ENCODE measurements at regions not wholly inside any gene's neighbourhood (a gene's known extent, or its start where the extent isn't known, plus 50 kb on each side); places are given as distances from the start of the nearest gene placed in this dataset.

GRCh38 chr11:45384711-45385241, 98.6 kb upstream of the SYT13 start:
- H3K27ac ChIP-seq (ENCODE audit: low read depth, low read length) = no peak overlapping the region
- no peaks in the 10 kb centered on the region for H3K36me3 ChIP-seq (ENCODE audit: insufficient read depth, low read length)
- no peak overlapping the region for H3K4me3 ChIP-seq (ENCODE audit: low read length)
- no peaks in the 10 kb centered on the region for H3K9me3 ChIP-seq (ENCODE audit: low read length)
- no peak for DNase-seq
- no peaks in the 10 kb centered on the region for H3K27me3 ChIP-seq (ENCODE audit: insufficient read depth, low read length, poor library complexity, severe bottlenecking)
- CTCF ChIA-PET = interaction anchor here (1.1 to 1.4 kb wide), 2 partner anchors 14 to 16 kb away, joined by 3 read pairs; no protein-coding TSS in a partner anchor
- H3K27ac Mint-ChIP-seq = peak overlapping the region in 1 of 8 donors; percentile 45
- no peak overlapping the region for H3K4me3 Mint-ChIP-seq
- H3K9me3 Mint-ChIP-seq = no peaks in the 10 kb centered on the region
- peaks cover 0 to 5% of the 10 kb centered on the region in 2 donors for H3K27me3 Mint-ChIP-seq
- H3K4me1 Mint-ChIP-seq = peaks cover 17 to 40% (median 39%) of the 10 kb centered on the region in 3 donors
- no peaks in the 10 kb centered on the region for H3K36me3 Mint-ChIP-seq
- no peaks in the 10 kb centered on the region for H3K4me1 ChIP-seq (ENCODE audit: insufficient read depth, low read length)
- POLR2A ChIA-PET = no interaction called here

- H3K36me3 ChIP-seq (ENCODE audit: insufficient read depth, low read length) = no peaks in the 10 kb centered on the region
- peak overlapping the region in 3 of 8 donors; percentile 15 to 52 (median 45) for H3K27ac Mint-ChIP-seq
- ChIA-PET POLR2A (no interaction called here), CTCF (interaction anchor here (1.1 to 1.4 kb wide), 3 partner anchors 12 to 15 kb away, joined by 3 read pairs; no protein-coding TSS in a partner anchor)
- DNase-seq = no peak
- no peak overlapping the region for H3K4me3 ChIP-seq (ENCODE audit: low read length)
- no peaks in the 10 kb centered on the region for H3K9me3 Mint-ChIP-seq
- no peak overlapping the region for H3K27ac ChIP-seq (ENCODE audit: low read depth, low read length)
- no peaks in the 10 kb centered on the region for H3K36me3 Mint-ChIP-seq
- H3K4me1 ChIP-seq (ENCODE audit: insufficient read depth, low read length) = no peaks in the 10 kb centered on the region
- no peaks in the 10 kb centered on the region for H3K27me3 ChIP-seq (ENCODE audit: insufficient read depth, low read length, poor library complexity, severe bottlenecking)
- H3K9me3 ChIP-seq (ENCODE audit: low read length) = no peaks in the 10 kb centered on the region
- H3K4me3 Mint-ChIP-seq = no peak overlapping the region
- peaks cover 17 to 40% (median 39%) of the 10 kb centered on the region in 3 donors for H3K4me1 Mint-ChIP-seq
- peaks cover 0 to 6% of the 10 kb centered on the region in 2 donors for H3K27me3 Mint-ChIP-seq
Observed at GRCh38 chr11:45384016-45384415, 97.9 kb upstream of the SYT13 start.

- Mint-ChIP-seq H3K27ac (peak overlapping the region in 1 of 8 donors; percentile 45), H3K36me3 (no peaks in the 10 kb centered on the region), H3K27me3 (peaks cover 1 to 7% of the 10 kb centered on the region in 2 donors), H3K4me3 (no peak overlapping the region), H3K9me3 (no peaks in the 10 kb centered on the region), H3K4me1 (peaks cover 17 to 40% (median 39%) of the 10 kb centered on the region in 3 donors)
- H3K9me3 ChIP-seq (ENCODE audit: low read length) = no peaks in the 10 kb centered on the region
- DNase-seq = no peak
- ChIA-PET POLR2A (no interaction called here), CTCF (interaction anchor here (1.0 to 1.3 kb wide), 2 partner anchors 11 to 12 kb away, joined by 3 to 4 read pairs; no protein-coding TSS in a partner anchor)
- no peaks in the 10 kb centered on the region for H3K27me3 ChIP-seq (ENCODE audit: insufficient read depth, low read length, poor library complexity, severe bottlenecking)
- H3K4me3 ChIP-seq (ENCODE audit: low read length) = no peak overlapping the region
- no peak overlapping the region for H3K27ac ChIP-seq (ENCODE audit: low read depth, low read length)
- no peaks in the 10 kb centered on the region for H3K4me1 ChIP-seq (ENCODE audit: insufficient read depth, low read length)
- H3K36me3 ChIP-seq (ENCODE audit: insufficient read depth, low read length) = no peaks in the 10 kb centered on the region
Observed at GRCh38 chr11:45383224-45383623, 97.1 kb upstream of the SYT13 start.

- CTCF ChIA-PET = no interaction called here
- Histone ChIP-seq H3K36me3 (ENCODE audit: insufficient read depth, low read length) (no peaks in the 10 kb centered on the region), H3K9me3 (ENCODE audit: low read length) (no peaks in the 10 kb centered on the region), H3K4me3 (ENCODE audit: low read length) (no peak overlapping the region), H3K27ac (ENCODE audit: low read depth, low read length) (no peak overlapping the region), H3K27me3 (ENCODE audit: insufficient read depth, low read length, poor library complexity, severe bottlenecking) (no peaks in the 10 kb centered on the region), H3K4me1 (ENCODE audit: insufficient read depth, low read length) (no peaks in the 10 kb centered on the region)
- POLR2A ChIA-PET = no interaction called here
- H3K27ac Mint-ChIP-seq = peak overlapping the region in 1 of 8 donors; percentile 11
- H3K27me3 Mint-ChIP-seq = peaks cover 3 to 7% of the 10 kb centered on the region in 2 donors
- no peaks in the 10 kb centered on the region for H3K9me3 Mint-ChIP-seq
- peak overlapping the region in 1 of 7 donors; percentile 40 for H3K4me3 Mint-ChIP-seq
- H3K36me3 Mint-ChIP-seq = no peaks in the 10 kb centered on the region
- no peak for DNase-seq
- peaks cover 17 to 40% (median 39%) of the 10 kb centered on the region in 3 donors for H3K4me1 Mint-ChIP-seq
Observed at GRCh38 chr11:45382133-45382878, 96.2 kb upstream of the SYT13 start.

- no peaks in the 10 kb centered on the region for H3K36me3 ChIP-seq (ENCODE audit: insufficient read depth, low read length)
- H3K4me1 ChIP-seq (ENCODE audit: insufficient read depth, low read length) = peaks cover 12% of the 10 kb centered on the region
- Mint-ChIP-seq H3K36me3 (no peaks in the 10 kb centered on the region), H3K27ac (peak overlapping the region in 2 of 8 donors; percentile 19 to 95), H3K27me3 (peaks cover 3 to 7% of the 10 kb centered on the region in 2 donors), H3K4me1 (peaks cover 24 to 50% (median 43%) of the 10 kb centered on the region in 3 donors), H3K9me3 (no peaks in the 10 kb centered on the region), H3K4me3 (no peak overlapping the region)
- H3K4me3 ChIP-seq (ENCODE audit: low read length) = no peak overlapping the region
- POLR2A ChIA-PET = no interaction called here
- CTCF ChIA-PET = no interaction called here
- DNase-seq = no peak
- H3K9me3 ChIP-seq (ENCODE audit: low read length) = no peaks in the 10 kb centered on the region
- no peaks in the 10 kb centered on the region for H3K27me3 ChIP-seq (ENCODE audit: insufficient read depth, low read length, poor library complexity, severe bottlenecking)
- no peak overlapping the region for H3K27ac ChIP-seq (ENCODE audit: low read depth, low read length)
Observed at GRCh38 chr11:45379162-45379863, 93.2 kb upstream of the SYT13 start.

- Mint-ChIP-seq H3K9me3 (no peaks in the 10 kb centered on the region), H3K27me3 (peaks cover 3 to 7% of the 10 kb centered on the region in 2 donors), H3K27ac (peak overlapping the region in 1 of 8 donors; percentile 4), H3K4me3 (no peak overlapping the region), H3K4me1 (peaks cover 30 to 51% (median 45%) of the 10 kb centered on the region in 3 donors), H3K36me3 (no peaks in the 10 kb centered on the region)
- DNase-seq = no peak
- CTCF ChIA-PET = no interaction called here
- POLR2A ChIA-PET = no interaction called here
- H3K4me1 ChIP-seq (ENCODE audit: insufficient read depth, low read length) = peaks cover 16% of the 10 kb centered on the region
- no peaks in the 10 kb centered on the region for H3K36me3 ChIP-seq (ENCODE audit: insufficient read depth, low read length)
- H3K27ac ChIP-seq (ENCODE audit: low read depth, low read length) = no peak overlapping the region
- H3K9me3 ChIP-seq (ENCODE audit: low read length) = no peaks in the 10 kb centered on the region
- H3K27me3 ChIP-seq (ENCODE audit: insufficient read depth, low read length, poor library complexity, severe bottlenecking) = no peaks in the 10 kb centered on the region
- no peak overlapping the region for H3K4me3 ChIP-seq (ENCODE audit: low read length)
Observed at GRCh38 chr11:45378516-45378915, 92.4 kb upstream of the SYT13 start.

- no peaks in the 10 kb centered on the region for H3K36me3 ChIP-seq (ENCODE audit: insufficient read depth, low read length)
- H3K27ac ChIP-seq (ENCODE audit: low read depth, low read length) = peak overlapping the region; percentile 12
- CTCF ChIA-PET = interaction anchor here (1.5 kb wide), 1 partner anchor 280 kb away, joined by 5 read pairs; no protein-coding TSS in a partner anchor
- peaks cover 0 to 2% (median 0%) of the 10 kb centered on the region in 3 donors for H3K36me3 Mint-ChIP-seq
- peaks cover 6% of the 10 kb centered on the region for H3K27me3 ChIP-seq (ENCODE audit: insufficient read depth, low read length, poor library complexity, severe bottlenecking)
- peaks cover 8 to 16% of the 10 kb centered on the region in 2 donors for H3K27me3 Mint-ChIP-seq
- DNase-seq = peak in 3 of 5 donors; percentile 37 to 55 (median 51)
- peaks cover 24 to 42% (median 32%) of the 10 kb centered on the region in 3 donors for H3K4me1 Mint-ChIP-seq
- H3K4me1 ChIP-seq (ENCODE audit: insufficient read depth, low read length) = peaks cover 16% of the 10 kb centered on the region
- POLR2A ChIA-PET = no interaction called here
- H3K9me3 ChIP-seq (ENCODE audit: low read length) = no peaks in the 10 kb centered on the region
- no peak overlapping the region for H3K4me3 ChIP-seq (ENCODE audit: low read length)
- H3K4me3 Mint-ChIP-seq = peak overlapping the region in 5 of 7 donors; percentile 2 to 71 (median 37)
- peak overlapping the region; percentile 64 to 95 (median 76) for H3K27ac Mint-ChIP-seq
- no peaks in the 10 kb centered on the region for H3K9me3 Mint-ChIP-seq
Observed at GRCh38 chr11:45374653-45375059, 88.5 kb upstream of the SYT13 start.

Measured in CD8-positive, alpha-beta memory T cell (primary cell).